RWPE2 (cell line): ENCODE measurements at regions not wholly inside any gene's neighbourhood (a gene's known extent, or its start where the extent isn't known, plus 50 kb on each side); places are given as distances from the start of the nearest gene placed in this dataset.
A peak's percentile ranks its signal among the peaks of the same experiment; 100 is the strongest.
"Not testable (repeated sequence)": the region's sequence is repeated elsewhere in the genome, so short reads cannot be mapped to it uniquely, and the experiment has no call there.

Experiments
- ATAC-seq: fragments of 200-7000 bp; cut with Tn5 transposase; 3 replicates; pipeline ENCODE4 v1.9.1; 2021; ENCODE audit warnings: low read depth
- DNase-seq: peaks from one replicate; pipeline ENCODE4 v3.0.0-alpha.2; 2020; ENCODE audit warnings: low spot score
- H3K27ac ChIP-seq: fragments of 450-650 bp; 2 replicates; pipeline ENCODE4 v1.5.1; 2017; ENCODE audit warnings: mild to moderate bottlenecking; ENCODE audit not compliant: poor library complexity, severe bottlenecking
- H3K27me3 ChIP-seq: fragments of 250-450 bp; sonication (Bioruptor Pico); 2 replicates; pipeline ENCODE4 v1.5.1; 2021; ENCODE audit warnings: mild to moderate bottlenecking, moderate library complexity; ENCODE audit not compliant: insufficient read depth, poor library complexity, severe bottlenecking
- H3K36me3 ChIP-seq: fragments of 250-450 bp; sonication (Bioruptor Pico); 2 replicates; pipeline ENCODE4 v1.5.1; 2020; ENCODE audit warnings: low read depth, mild to moderate bottlenecking, moderate library complexity
- H3K4me1 ChIP-seq: fragments of 250-450 bp; sonication (Bioruptor Pico); 2 replicates; pipeline ENCODE4 v1.5.1; 2021; ENCODE audit warnings: mild to moderate bottlenecking, moderate library complexity; ENCODE audit not compliant: insufficient read depth, poor library complexity, severe bottlenecking
- H3K4me3 ChIP-seq: fragments of 250-450 bp; sonication (Bioruptor Pico); 2 replicates; pipeline ENCODE4 v1.5.1; 2021; ENCODE audit warnings: mild to moderate bottlenecking, moderate library complexity; ENCODE audit not compliant: severe bottlenecking
- H3K9me3 ChIP-seq: fragments of 250-450 bp; sonication (Bioruptor Pico); 2 replicates; pipeline ENCODE4 v1.5.1; 2021; ENCODE audit warnings: mild to moderate bottlenecking, moderate library complexity; ENCODE audit not compliant: severe bottlenecking
- TF ChIP-seq, protein P1 (sequence below): fragments of 450-650 bp; IDR thresholded peaks from one replicate; pipeline ENCODE4 v1.5.1; 2017; ENCODE audit warnings: mild to moderate bottlenecking, moderate library complexity; ENCODE audit not compliant: poor library complexity, severe bottlenecking

- Histone ChIP-seq H3K9me3 (no peaks in the 10 kb centered on the region), H3K27me3 (no peaks in the 10 kb centered on the region), H3K36me3 (no peaks in the 10 kb centered on the region), H3K27ac (peak overlapping the region; percentile 24), H3K4me3 (peak overlapping the region; percentile 56), H3K4me1 (peaks cover 3% of the 10 kb centered on the region)
- DNase-seq, result peak; percentile 91
- TF ChIP-seq, protein P1, sequence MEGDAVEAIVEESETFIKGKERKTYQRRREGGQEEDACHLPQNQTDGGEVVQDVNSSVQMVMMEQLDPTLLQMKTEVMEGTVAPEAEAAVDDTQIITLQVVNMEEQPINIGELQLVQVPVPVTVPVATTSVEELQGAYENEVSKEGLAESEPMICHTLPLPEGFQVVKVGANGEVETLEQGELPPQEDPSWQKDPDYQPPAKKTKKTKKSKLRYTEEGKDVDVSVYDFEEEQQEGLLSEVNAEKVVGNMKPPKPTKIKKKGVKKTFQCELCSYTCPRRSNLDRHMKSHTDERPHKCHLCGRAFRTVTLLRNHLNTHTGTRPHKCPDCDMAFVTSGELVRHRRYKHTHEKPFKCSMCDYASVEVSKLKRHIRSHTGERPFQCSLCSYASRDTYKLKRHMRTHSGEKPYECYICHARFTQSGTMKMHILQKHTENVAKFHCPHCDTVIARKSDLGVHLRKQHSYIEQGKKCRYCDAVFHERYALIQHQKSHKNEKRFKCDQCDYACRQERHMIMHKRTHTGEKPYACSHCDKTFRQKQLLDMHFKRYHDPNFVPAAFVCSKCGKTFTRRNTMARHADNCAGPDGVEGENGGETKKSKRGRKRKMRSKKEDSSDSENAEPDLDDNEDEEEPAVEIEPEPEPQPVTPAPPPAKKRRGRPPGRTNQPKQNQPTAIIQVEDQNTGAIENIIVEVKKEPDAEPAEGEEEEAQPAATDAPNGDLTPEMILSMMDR, result no peak
- peak; percentile 57 for ATAC-seq
These were observed 74.4 kb upstream of the CHD6 start for GRCh38 chr20:41692479-41693135.

GRCh38 chr20:41691443-41691842, 73.3 kb upstream of the CHD6 start:
- no peak overlapping the region for H3K4me3 ChIP-seq
- TF ChIP-seq, protein P1, result no peak
- ATAC-seq, result no peak

GRCh38 chr20:41690702-41691101, 72.5 kb upstream of the CHD6 start:
- peaks cover 3% of the 10 kb centered on the region for H3K4me1 ChIP-seq
- no peak overlapping the region for H3K4me3 ChIP-seq
- TF ChIP-seq, protein P1, result no peak
- H3K27me3 ChIP-seq, result peaks cover under 1% of the 10 kb centered on the region
- no peaks in the 10 kb centered on the region for H3K9me3 ChIP-seq
- no peak for ATAC-seq
- no peak for DNase-seq
- H3K27ac ChIP-seq, result no peak overlapping the region
- no peaks in the 10 kb centered on the region for H3K36me3 ChIP-seq

More at GRCh38 chr20:41691443-41691842, 73.3 kb upstream of the CHD6 start:
- Histone ChIP-seq H3K36me3 (no peaks in the 10 kb centered on the region), H3K4me1 (peaks cover 3% of the 10 kb centered on the region), H3K9me3 (no peaks in the 10 kb centered on the region), H3K27me3 (no peaks in the 10 kb centered on the region), H3K27ac (no peak overlapping the region)
- DNase-seq, result no peak

DNA sequence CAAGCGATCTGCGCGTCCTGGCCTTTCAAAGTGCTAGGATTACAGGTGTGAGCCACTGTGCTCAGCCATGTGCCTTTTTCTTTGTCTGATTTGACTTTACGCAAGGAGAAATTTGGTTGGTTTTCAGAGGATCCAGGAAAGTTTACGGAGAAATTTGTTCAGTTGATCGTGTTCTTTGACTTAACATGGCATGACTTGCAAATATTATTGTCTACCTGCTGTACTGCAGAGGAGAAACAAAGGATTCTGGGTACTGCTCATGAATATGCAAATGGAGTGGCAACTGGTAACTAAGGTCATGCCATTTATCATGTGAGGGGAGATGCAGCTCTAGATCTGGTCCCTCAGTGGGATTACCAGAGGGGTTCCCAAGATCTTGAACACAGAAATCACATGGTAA, 68.8 kb upstream of the CHD6 start:
- ATAC-seq (no peak), DNase-seq (no peak)
- Histone ChIP-seq H3K4me3 (no peak overlapping the region), H3K4me1 (no peaks in the 10 kb centered on the region), H3K27me3 (peaks cover 4% of the 10 kb centered on the region), H3K27ac (no peak overlapping the region), H3K9me3 (no peaks in the 10 kb centered on the region), H3K36me3 (no peaks in the 10 kb centered on the region)
- TF ChIP-seq, protein P1, result no peak

DNA sequence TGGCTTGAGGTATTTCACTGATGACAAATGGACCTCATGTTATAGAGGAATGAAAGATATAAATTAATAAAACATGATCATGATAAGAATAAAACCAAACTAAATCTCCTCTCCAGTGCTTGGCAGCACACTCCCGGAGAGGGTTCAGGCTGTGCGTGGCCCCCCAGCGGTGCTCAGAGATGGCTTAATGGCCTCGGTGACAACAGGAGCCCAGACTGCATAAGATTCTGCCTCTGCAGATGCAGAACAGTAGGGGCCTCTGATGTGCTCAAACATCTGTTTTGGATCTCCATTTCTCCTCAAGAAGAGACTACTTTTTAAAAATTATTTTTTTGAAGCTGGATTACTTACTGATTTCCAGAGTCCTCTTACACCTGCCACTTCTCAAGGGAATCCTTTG, 67.0 kb upstream of the CHD6 start:
- DNase-seq, H3K27me3 ChIP-seq, H3K9me3 ChIP-seq, ATAC-seq, H3K4me1 ChIP-seq, H3K36me3 ChIP-seq, H3K27ac ChIP-seq, H3K4me3 ChIP-seq: not testable (repeated sequence)
